ENCODE measurements at regions not wholly inside any gene's neighbourhood (a gene's known extent, or its start where the extent isn't known, plus 50 kb on each side); places are given as distances from the start of the nearest gene placed in this dataset.

- Histone ChIP-seq H3K4me1 (ENCODE audit: insufficient read depth, low read length) (no peaks in the 10 kb centered on the region), H3K27me3 (ENCODE audit: insufficient read depth, low read length, poor library complexity) (no peaks in the 10 kb centered on the region), H3K9me3 (ENCODE audit: insufficient read depth, low read length, severe bottlenecking) (no peaks in the 10 kb centered on the region), H2AFZ (ENCODE audit: low read depth, low read length) (no peak overlapping the region), H3K4me2 (ENCODE audit: insufficient read depth, low read length) (no peak overlapping the region), H3K4me3 (ENCODE audit: low read depth in 1 of 2, low read length in 2 of 2) (no peak overlapping the region), H3K27ac (ENCODE audit: low read length) (no peak overlapping the region), H3K9ac (ENCODE audit: low read depth, low read length) (no peak overlapping the region), H4K20me1 (ENCODE audit: insufficient read depth, low read length) (no peaks in the 10 kb centered on the region), H3K36me3 (ENCODE audit: insufficient read depth, low read length) (no peaks in the 10 kb centered on the region), H3K79me2 (ENCODE audit: insufficient read depth, low read length) (no peaks in the 10 kb centered on the region)
- DNase-seq (no peak), ATAC-seq (ENCODE audit: insufficient read depth, low read depth) (no peak)
- no peak for TF ChIP-seq EZH2 (IDR thresholded peaks at IDR 0.05; ENCODE audit: borderline replicate concordance, low read depth, low read length, severe bottlenecking)
- no peak for TF ChIP-seq CTCF (IDR thresholded peaks at IDR 0.05; ENCODE audit: borderline replicate concordance, extremely low read depth, low read length, poor library complexity, severe bottlenecking)
Observed at GRCh38 chr10:4093438-4093837, 308.4 kb upstream of the KLF6 start.

GRCh38 chr10:4088354-4089066 is 303.5 kb upstream of the KLF6 start:
- TF ChIP-seq EZH2 (IDR thresholded peaks at IDR 0.05; ENCODE audit: borderline replicate concordance, low read depth, low read length, severe bottlenecking): no peak
- no peak for TF ChIP-seq CTCF (IDR thresholded peaks at IDR 0.05; ENCODE audit: borderline replicate concordance, extremely low read depth, low read length, poor library complexity, severe bottlenecking)
- Histone ChIP-seq H2AFZ (ENCODE audit: low read depth, low read length) (no peak overlapping the region), H3K79me2 (ENCODE audit: insufficient read depth, low read length) (no peaks in the 10 kb centered on the region), H3K9me3 (ENCODE audit: insufficient read depth, low read length, severe bottlenecking) (no peaks in the 10 kb centered on the region), H3K4me3 (ENCODE audit: low read depth in 1 of 2, low read length in 2 of 2) (no peak overlapping the region), H4K20me1 (ENCODE audit: insufficient read depth, low read length) (no peaks in the 10 kb centered on the region), H3K36me3 (ENCODE audit: insufficient read depth, low read length) (no peaks in the 10 kb centered on the region), H3K4me1 (ENCODE audit: insufficient read depth, low read length) (no peaks in the 10 kb centered on the region), H3K27me3 (ENCODE audit: insufficient read depth, low read length, poor library complexity) (no peaks in the 10 kb centered on the region), H3K9ac (ENCODE audit: low read depth, low read length) (no peak overlapping the region), H3K27ac (ENCODE audit: low read length) (no peak overlapping the region), H3K4me2 (ENCODE audit: insufficient read depth, low read length) (no peak overlapping the region)
- DNase-seq: no peak
- ATAC-seq (ENCODE audit: insufficient read depth, low read depth): no peak

GRCh38 chr10:4086131-4086898 is 301.3 kb upstream of the KLF6 start:
- no peak overlapping the region for H2AFZ ChIP-seq (ENCODE audit: low read depth, low read length)
- H3K9me3 ChIP-seq (ENCODE audit: insufficient read depth, low read length, severe bottlenecking): no peaks in the 10 kb centered on the region
- peaks cover 4% of the 10 kb centered on the region for H3K4me1 ChIP-seq (ENCODE audit: insufficient read depth, low read length)
- no peaks in the 10 kb centered on the region for H4K20me1 ChIP-seq (ENCODE audit: insufficient read depth, low read length)
- H3K9ac ChIP-seq (ENCODE audit: low read depth, low read length): no peak overlapping the region
- no peak for DNase-seq
- no peak for TF ChIP-seq EZH2 (IDR thresholded peaks at IDR 0.05; ENCODE audit: borderline replicate concordance, low read depth, low read length, severe bottlenecking)
- no peak for TF ChIP-seq CTCF (IDR thresholded peaks at IDR 0.05; ENCODE audit: borderline replicate concordance, extremely low read depth, low read length, poor library complexity, severe bottlenecking)
- no peaks in the 10 kb centered on the region for H3K79me2 ChIP-seq (ENCODE audit: insufficient read depth, low read length)
- no peak for ATAC-seq (ENCODE audit: insufficient read depth, low read depth)
- H3K4me3 ChIP-seq (ENCODE audit: low read depth in 1 of 2, low read length in 2 of 2): no peak overlapping the region
- H3K27ac ChIP-seq (ENCODE audit: low read length): no peak overlapping the region
- no peaks in the 10 kb centered on the region for H3K36me3 ChIP-seq (ENCODE audit: insufficient read depth, low read length)
- no peaks in the 10 kb centered on the region for H3K27me3 ChIP-seq (ENCODE audit: insufficient read depth, low read length, poor library complexity)
- no peak overlapping the region for H3K4me2 ChIP-seq (ENCODE audit: insufficient read depth, low read length)

Measured in DND-41 (cell line).